PC-9 (cell line): ENCODE measurements at regions not wholly inside any gene's neighbourhood (a gene's known extent, or its start where the extent isn't known, plus 50 kb on each side); places are given as distances from the start of the nearest gene placed in this dataset.

Experiments
- EZH2 ChIP-seq: fragments of 200-600 bp; sonication (generic); IDR thresholded peaks from 2 replicates; pipeline ENCODE4 v1.8.0; 2017; ENCODE audit warnings: antibody characterized with exemption, low read depth
- TF ChIP-seq, protein P1 (sequence below): fragments of 200-600 bp; sonication (generic); conservative IDR thresholded peaks from 2 replicates; pipeline ENCODE4 v1.6.1; 2017; ENCODE audit warnings: mixed run types, antibody characterized with exemption, mild to moderate bottlenecking, moderate library complexity

- no peak for TF ChIP-seq EZH2
- TF ChIP-seq, protein P1, sequence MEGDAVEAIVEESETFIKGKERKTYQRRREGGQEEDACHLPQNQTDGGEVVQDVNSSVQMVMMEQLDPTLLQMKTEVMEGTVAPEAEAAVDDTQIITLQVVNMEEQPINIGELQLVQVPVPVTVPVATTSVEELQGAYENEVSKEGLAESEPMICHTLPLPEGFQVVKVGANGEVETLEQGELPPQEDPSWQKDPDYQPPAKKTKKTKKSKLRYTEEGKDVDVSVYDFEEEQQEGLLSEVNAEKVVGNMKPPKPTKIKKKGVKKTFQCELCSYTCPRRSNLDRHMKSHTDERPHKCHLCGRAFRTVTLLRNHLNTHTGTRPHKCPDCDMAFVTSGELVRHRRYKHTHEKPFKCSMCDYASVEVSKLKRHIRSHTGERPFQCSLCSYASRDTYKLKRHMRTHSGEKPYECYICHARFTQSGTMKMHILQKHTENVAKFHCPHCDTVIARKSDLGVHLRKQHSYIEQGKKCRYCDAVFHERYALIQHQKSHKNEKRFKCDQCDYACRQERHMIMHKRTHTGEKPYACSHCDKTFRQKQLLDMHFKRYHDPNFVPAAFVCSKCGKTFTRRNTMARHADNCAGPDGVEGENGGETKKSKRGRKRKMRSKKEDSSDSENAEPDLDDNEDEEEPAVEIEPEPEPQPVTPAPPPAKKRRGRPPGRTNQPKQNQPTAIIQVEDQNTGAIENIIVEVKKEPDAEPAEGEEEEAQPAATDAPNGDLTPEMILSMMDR = no peak
These were observed 604.7 kb upstream of the MKI67 start for GRCh38 chr10:128730922-128731321.
